ENCODE measurements at regions not wholly inside any gene's neighbourhood (a gene's known extent, or its start where the extent isn't known, plus 50 kb on each side); places are given as distances from the start of the nearest gene placed in this dataset.

- TF ChIP-seq, protein P1, sequence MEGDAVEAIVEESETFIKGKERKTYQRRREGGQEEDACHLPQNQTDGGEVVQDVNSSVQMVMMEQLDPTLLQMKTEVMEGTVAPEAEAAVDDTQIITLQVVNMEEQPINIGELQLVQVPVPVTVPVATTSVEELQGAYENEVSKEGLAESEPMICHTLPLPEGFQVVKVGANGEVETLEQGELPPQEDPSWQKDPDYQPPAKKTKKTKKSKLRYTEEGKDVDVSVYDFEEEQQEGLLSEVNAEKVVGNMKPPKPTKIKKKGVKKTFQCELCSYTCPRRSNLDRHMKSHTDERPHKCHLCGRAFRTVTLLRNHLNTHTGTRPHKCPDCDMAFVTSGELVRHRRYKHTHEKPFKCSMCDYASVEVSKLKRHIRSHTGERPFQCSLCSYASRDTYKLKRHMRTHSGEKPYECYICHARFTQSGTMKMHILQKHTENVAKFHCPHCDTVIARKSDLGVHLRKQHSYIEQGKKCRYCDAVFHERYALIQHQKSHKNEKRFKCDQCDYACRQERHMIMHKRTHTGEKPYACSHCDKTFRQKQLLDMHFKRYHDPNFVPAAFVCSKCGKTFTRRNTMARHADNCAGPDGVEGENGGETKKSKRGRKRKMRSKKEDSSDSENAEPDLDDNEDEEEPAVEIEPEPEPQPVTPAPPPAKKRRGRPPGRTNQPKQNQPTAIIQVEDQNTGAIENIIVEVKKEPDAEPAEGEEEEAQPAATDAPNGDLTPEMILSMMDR (conservative IDR thresholded peaks at IDR 0.05; ENCODE audit: low read depth, low read length), result no peak
- no peak for TF ChIP-seq EZH2 (IDR thresholded peaks at IDR 0.05; ENCODE audit: borderline replicate concordance, low read depth, low read length, poor library complexity, severe bottlenecking)
Measured at GRCh38 chr2:39494784-39495251, 57.7 kb upstream of the MAP4K3 start.

Data from A673 (cell line).